ENCODE measurements at regions not wholly inside any gene's neighbourhood (a gene's known extent, or its start where the extent isn't known, plus 50 kb on each side); places are given as distances from the start of the nearest gene placed in this dataset.

DNA sequence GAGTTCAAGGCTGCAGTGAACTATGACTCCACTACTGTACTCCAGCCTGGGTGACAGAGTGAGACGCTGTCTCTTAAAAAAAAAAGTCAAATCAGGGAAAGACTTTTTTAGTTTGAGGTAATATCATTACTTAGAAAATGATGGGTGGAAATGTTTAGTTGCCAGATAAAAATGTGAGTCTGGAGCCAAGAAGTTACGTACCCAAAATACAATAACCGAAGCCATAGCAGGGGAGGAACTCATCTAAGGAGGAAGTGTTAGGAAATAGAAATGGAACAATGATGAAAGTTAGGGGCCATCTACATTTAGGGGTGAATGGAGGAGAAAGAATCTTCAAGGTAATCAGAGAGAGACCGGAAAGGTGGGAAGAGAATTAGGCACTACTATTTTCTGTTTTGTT is 98.8 kb downstream of the DACT1 start:
- no peak for TF ChIP-seq POLR2A (IDR thresholded peaks at IDR 0.05)
- TF ChIP-seq, protein P1, sequence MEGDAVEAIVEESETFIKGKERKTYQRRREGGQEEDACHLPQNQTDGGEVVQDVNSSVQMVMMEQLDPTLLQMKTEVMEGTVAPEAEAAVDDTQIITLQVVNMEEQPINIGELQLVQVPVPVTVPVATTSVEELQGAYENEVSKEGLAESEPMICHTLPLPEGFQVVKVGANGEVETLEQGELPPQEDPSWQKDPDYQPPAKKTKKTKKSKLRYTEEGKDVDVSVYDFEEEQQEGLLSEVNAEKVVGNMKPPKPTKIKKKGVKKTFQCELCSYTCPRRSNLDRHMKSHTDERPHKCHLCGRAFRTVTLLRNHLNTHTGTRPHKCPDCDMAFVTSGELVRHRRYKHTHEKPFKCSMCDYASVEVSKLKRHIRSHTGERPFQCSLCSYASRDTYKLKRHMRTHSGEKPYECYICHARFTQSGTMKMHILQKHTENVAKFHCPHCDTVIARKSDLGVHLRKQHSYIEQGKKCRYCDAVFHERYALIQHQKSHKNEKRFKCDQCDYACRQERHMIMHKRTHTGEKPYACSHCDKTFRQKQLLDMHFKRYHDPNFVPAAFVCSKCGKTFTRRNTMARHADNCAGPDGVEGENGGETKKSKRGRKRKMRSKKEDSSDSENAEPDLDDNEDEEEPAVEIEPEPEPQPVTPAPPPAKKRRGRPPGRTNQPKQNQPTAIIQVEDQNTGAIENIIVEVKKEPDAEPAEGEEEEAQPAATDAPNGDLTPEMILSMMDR (IDR thresholded peaks at IDR 0.05): no peak
- H3K36me3 ChIP-seq: no peaks in the 10 kb centered on the region
- H3K4me1 ChIP-seq: peaks cover 0 to 5% (median 0%) of the 10 kb centered on the region in 4 donors
- H3K27ac ChIP-seq: no peak overlapping the region
- no peak for DNase-seq
- H3K9me3 ChIP-seq: no peaks in the 10 kb centered on the region
- no peaks in the 10 kb centered on the region for H3K27me3 ChIP-seq
- H3K4me3 ChIP-seq: no peak overlapping the region

DNA sequence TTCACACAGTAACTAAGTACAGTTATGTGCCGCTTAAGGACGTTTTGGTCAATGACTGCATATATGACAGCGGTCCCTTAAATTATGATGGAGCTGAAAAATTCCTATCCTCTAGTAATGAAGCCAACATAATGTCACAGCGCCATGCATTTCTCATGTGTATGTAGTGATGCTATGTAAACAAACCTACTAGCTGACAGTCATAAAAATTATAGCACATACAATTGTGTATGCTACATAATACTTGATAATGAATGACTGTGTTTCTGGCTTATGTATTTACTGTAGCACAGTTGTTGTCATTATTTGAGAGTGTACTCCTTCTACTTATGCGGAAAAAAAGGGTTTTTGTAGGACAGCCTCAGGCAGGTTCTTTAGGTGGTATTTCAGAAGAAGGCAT is 99.7 kb downstream of the DACT1 start:
- H3K27ac ChIP-seq: no peak overlapping the region
- H3K4me3 ChIP-seq: no peak overlapping the region
- no peaks in the 10 kb centered on the region for H3K36me3 ChIP-seq
- DNase-seq: no peak
- TF ChIP-seq, protein P1 (IDR thresholded peaks at IDR 0.05): no peak
- no peak for TF ChIP-seq POLR2A (IDR thresholded peaks at IDR 0.05)
- H3K4me1 ChIP-seq: peaks cover 0 to 5% (median 0%) of the 10 kb centered on the region in 4 donors
- H3K27me3 ChIP-seq: no peaks in the 10 kb centered on the region
- H3K9me3 ChIP-seq: no peaks in the 10 kb centered on the region

DNA sequence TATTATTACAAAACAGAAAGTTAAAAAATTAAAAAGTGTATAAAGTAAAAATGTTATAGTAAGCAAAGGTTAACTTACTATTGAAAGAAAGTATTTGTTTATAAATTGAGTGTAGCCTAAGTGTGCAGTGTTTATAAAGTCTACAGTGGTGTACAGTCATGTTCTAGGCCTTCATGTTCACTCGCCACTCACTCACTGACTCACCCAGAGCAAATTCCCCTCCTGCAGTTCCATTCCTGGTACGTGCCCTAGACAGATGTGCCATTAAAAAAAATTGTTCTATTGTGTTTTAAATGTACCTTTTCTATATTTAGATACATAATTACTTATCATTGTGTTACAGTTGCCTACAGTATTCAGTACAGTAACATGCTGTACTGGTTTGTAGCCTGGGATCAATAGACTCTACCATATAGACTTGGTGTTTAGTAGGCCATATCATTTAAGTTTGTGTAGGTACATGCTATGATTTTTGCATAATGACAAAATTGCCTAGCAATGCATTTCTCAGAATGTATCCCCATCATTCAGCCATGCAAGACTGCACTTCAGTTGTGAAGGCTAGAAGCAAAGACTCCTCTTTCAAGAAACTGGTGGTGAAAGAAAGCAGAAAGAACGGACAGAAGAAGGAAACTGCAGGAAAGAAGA is 100.6 kb downstream of the DACT1 start:
- no peak overlapping the region for H3K27ac ChIP-seq
- TF ChIP-seq, protein P1 (IDR thresholded peaks at IDR 0.05): no peak
- TF ChIP-seq POLR2A (IDR thresholded peaks at IDR 0.05): no peak
- no peaks in the 10 kb centered on the region for H3K9me3 ChIP-seq
- H3K27me3 ChIP-seq: no peaks in the 10 kb centered on the region
- H3K4me3 ChIP-seq: no peak overlapping the region
- peaks cover 0 to 5% (median 0%) of the 10 kb centered on the region in 4 donors for H3K4me1 ChIP-seq
- no peak for DNase-seq
- no peaks in the 10 kb centered on the region for H3K36me3 ChIP-seq

DNA sequence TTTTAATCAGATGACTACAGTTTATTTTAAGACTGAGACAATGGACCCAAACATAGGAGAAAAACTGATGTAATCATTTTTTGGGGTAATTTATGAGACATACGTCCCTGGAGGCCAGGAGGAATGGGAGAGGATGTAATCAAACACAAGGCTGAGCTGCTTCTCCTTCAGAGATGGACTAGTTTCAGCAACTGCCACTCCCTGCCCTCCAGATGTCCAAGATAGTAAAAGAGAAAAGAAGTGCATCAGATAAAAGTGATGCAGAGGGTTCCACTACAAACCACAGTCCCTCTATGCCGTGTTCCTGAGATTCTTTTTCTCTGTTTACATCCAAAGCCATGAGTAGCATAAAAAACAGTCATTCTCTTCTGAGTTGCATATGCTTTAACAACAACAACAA is 101.1 kb downstream of the DACT1 start:
- TF ChIP-seq, protein P1 (IDR thresholded peaks at IDR 0.05): no peak
- no peak for TF ChIP-seq POLR2A (IDR thresholded peaks at IDR 0.05)
- Histone ChIP-seq H3K9me3 (no peaks in the 10 kb centered on the region), H3K27me3 (no peaks in the 10 kb centered on the region), H3K36me3 (no peaks in the 10 kb centered on the region), H3K4me3 (no peak overlapping the region), H3K4me1 (peaks cover 0 to 5% (median 0%) of the 10 kb centered on the region in 4 donors), H3K27ac (no peak overlapping the region)
- no peak for DNase-seq

DNA sequence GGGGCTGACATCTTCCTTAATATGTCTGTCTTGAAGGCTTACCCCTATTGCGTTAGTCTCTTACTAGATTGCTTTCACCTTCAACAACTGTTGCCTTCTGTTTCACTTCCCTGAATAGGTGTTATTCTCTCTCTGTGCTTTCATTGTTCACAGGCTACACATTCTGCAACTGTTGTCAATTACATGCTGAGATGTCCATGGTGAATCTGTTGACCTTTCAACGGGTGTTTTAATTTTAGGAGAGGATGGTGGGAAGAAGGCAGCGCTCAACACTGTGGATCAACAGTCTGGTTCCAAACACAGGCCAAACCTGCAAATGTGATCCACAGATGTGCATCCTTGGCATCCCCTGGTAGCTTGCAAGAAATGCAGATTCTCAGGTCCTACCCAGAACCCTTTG is 101.9 kb downstream of the DACT1 start:
- Histone ChIP-seq H3K9me3 (no peaks in the 10 kb centered on the region), H3K4me1 (peaks cover 0 to 5% (median 0%) of the 10 kb centered on the region in 4 donors), H3K27ac (no peak overlapping the region), H3K4me3 (no peak overlapping the region), H3K36me3 (no peaks in the 10 kb centered on the region), H3K27me3 (no peaks in the 10 kb centered on the region)
- no peak for DNase-seq
- TF ChIP-seq POLR2A (IDR thresholded peaks at IDR 0.05): no peak
- TF ChIP-seq, protein P1 (IDR thresholded peaks at IDR 0.05): no peak

Data from Peyer's patch (tissue), 4 donors.